DOHH2 (cell line): ENCODE measurements at regions not wholly inside any gene's neighbourhood (a gene's known extent, or its start where the extent isn't known, plus 50 kb on each side); places are given as distances from the start of the nearest gene placed in this dataset.

Source experiments
- H3F3A ChIP-seq: fragments of 200-600 bp; sonication (generic), shearing (Covaris generic); 2 replicates; pipeline ENCODE4 v1.6.0; 2016; ENCODE audit warnings: antibody characterized with exemption, mild to moderate bottlenecking; ENCODE audit not compliant: control insufficient read depth, insufficient read depth
- H3K27ac ChIP-seq: fragments of 200-600 bp; sonication (generic); 2 replicates; pipeline ENCODE4 v1.5.1; 2014; ENCODE audit warnings: low read depth, mild to moderate bottlenecking, low read length, moderate library complexity
- H3K27me3 ChIP-seq: fragments of 200-600 bp; sonication (generic); 2 replicates; pipeline ENCODE4 v1.6.1; 2014; ENCODE audit warnings: mild to moderate bottlenecking, low read length, mixed read lengths; ENCODE audit not compliant: control insufficient read depth
- H3K36me3 ChIP-seq: fragments of 200-600 bp; sonication (generic); 2 replicates; pipeline ENCODE4 v1.6.1; 2014; ENCODE audit warnings: mild to moderate bottlenecking, low read length, moderate library complexity, mixed read lengths; ENCODE audit not compliant: control insufficient read depth
- H3K4me1 ChIP-seq: fragments of 200-600 bp; sonication (generic); 2 replicates; pipeline ENCODE4 v1.6.1; 2014; ENCODE audit warnings: mild to moderate bottlenecking, low read length, mixed read lengths; ENCODE audit not compliant: control insufficient read depth
- H3K4me2 ChIP-seq: fragments of 200-600 bp; sonication (generic); 2 replicates; pipeline ENCODE4 v1.6.0; 2014; ENCODE audit warnings: mild to moderate bottlenecking, low read length, moderate library complexity
- H3K4me3 ChIP-seq: fragments of 200-600 bp; sonication (generic); 2 replicates; pipeline ENCODE4 v1.5.1; 2014; ENCODE audit warnings: mild to moderate bottlenecking, low read length, mixed read lengths
- H3K79me2 ChIP-seq: fragments of 200-600 bp; sonication (generic); 2 replicates; pipeline ENCODE4 v1.6.1; 2014; ENCODE audit warnings: mild to moderate bottlenecking, low read length, mixed read lengths; ENCODE audit not compliant: control insufficient read depth
- H3K9me2 ChIP-seq: fragments of 200-600 bp; sonication (generic); replicated peaks from 2 replicates; pipeline ENCODE4 v1.6.1; 2014; ENCODE audit warnings: mild to moderate bottlenecking, low read length, mixed read lengths; ENCODE audit not compliant: control insufficient read depth
- H3K9me3 ChIP-seq: fragments of 200-600 bp; sonication (generic); 2 replicates; pipeline ENCODE4 v1.6.1; 2014; ENCODE audit warnings: antibody characterized with exemption, low read length, mixed read lengths; ENCODE audit not compliant: control insufficient read depth, insufficient read depth
- H4K20me1 ChIP-seq: fragments of 200-600 bp; sonication (generic); 2 replicates; pipeline ENCODE4 v1.6.0; 2014; ENCODE audit warnings: low read depth, mild to moderate bottlenecking, antibody characterized with exemption, low read length, moderate library complexity; ENCODE audit not compliant: control insufficient read depth, insufficient read depth
- EZH2phosphoT487 ChIP-seq: fragments of 200-600 bp; sonication (generic); IDR thresholded peaks from 2 replicates; pipeline ENCODE4 v1.6.1; 2017; ENCODE audit warnings: borderline replicate concordance, mild to moderate bottlenecking, antibody characterized with exemption, low read length, moderate library complexity, mixed read lengths
- TF ChIP-seq, protein P1 (sequence below): fragments of 200-600 bp; sonication (generic); IDR thresholded peaks from one replicate; pipeline ENCODE4 v1.5.1; 2014; ENCODE audit warnings: antibody characterized with exemption, mild to moderate bottlenecking, low read depth, low read length; ENCODE audit not compliant: poor library complexity, severe bottlenecking

DNA sequence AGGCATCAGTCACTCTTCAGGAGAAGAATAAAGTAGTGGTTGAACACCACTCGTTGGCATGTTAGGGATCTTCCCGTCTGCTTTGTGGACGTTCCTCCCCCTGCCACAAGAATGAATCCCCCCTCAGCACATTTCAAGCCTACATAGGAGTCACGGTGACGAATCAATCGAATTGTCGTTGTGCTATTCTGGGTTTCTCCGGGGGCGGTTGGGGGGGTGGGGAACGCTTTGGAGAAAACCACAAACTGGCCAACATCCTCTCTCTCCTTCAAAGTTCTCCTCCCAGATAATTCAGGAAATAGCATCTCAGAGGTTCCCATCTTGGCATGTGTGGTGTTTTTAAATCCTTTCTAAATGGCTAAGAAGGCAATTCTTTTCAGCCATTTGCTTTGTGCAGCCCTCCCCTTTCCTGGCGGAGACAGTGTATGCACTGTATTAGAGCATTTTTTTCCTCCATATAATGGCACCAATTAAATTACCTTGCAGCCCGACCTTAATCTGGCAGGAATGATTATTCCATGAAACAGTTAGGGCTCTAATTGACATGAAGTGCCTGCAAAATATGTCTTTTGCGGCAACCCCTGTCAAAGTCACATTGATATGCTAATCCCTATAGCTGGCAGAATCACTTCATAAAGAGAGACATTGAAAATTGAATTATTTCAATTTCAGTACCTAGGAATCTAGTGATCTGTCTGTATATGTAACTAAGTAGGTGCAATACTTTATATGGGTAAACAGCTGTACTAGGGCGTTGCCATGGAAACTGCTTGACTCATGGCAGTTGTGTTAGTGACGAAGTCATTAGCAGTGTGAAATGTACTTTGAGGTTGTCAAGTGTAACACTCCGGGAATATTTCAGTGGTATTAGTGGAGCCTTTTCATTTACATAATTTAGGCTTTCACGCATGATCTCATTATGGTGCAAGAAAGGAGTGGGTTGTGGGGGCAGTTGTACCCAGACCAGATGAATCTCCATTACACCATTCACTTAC lies 323.4 kb upstream of the SLC14A2 start:
- Histone ChIP-seq H4K20me1 (no peaks in the 10 kb centered on the region), H3K79me2 (no peaks in the 10 kb centered on the region), H3K9me2 (no peaks in the 10 kb centered on the region), H3K4me3 (no peak overlapping the region), H3K36me3 (no peaks in the 10 kb centered on the region), H3K9me3 (no peaks in the 10 kb centered on the region), H3K27ac (no peak overlapping the region), H3K27me3 (no peaks in the 10 kb centered on the region), H3K4me2 (no peak overlapping the region), H3K4me1 (no peaks in the 10 kb centered on the region), H3F3A (no peaks in the 10 kb centered on the region)
- TF ChIP-seq EZH2phosphoT487 = no peak
- TF ChIP-seq, protein P1, sequence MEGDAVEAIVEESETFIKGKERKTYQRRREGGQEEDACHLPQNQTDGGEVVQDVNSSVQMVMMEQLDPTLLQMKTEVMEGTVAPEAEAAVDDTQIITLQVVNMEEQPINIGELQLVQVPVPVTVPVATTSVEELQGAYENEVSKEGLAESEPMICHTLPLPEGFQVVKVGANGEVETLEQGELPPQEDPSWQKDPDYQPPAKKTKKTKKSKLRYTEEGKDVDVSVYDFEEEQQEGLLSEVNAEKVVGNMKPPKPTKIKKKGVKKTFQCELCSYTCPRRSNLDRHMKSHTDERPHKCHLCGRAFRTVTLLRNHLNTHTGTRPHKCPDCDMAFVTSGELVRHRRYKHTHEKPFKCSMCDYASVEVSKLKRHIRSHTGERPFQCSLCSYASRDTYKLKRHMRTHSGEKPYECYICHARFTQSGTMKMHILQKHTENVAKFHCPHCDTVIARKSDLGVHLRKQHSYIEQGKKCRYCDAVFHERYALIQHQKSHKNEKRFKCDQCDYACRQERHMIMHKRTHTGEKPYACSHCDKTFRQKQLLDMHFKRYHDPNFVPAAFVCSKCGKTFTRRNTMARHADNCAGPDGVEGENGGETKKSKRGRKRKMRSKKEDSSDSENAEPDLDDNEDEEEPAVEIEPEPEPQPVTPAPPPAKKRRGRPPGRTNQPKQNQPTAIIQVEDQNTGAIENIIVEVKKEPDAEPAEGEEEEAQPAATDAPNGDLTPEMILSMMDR = no peak

DNA sequence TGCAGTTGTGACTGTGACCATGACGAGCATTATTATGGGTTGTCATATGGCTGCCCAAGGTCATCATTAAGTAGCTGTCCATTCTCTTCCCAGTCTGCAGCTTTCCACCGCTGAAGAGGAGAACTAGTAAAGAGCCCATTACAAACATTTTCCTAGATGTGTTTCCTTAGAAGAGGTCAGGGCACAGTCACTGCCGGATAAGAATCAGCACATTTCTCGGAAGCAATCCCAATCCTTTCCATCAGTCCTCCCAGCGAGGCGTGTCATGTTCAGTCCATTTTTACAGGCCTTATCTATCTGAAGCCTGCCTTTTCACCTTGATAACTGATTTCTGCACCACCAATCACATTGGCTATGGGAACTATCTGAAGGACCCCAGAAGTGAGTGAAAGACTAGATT lies 319.9 kb upstream of the SLC14A2 start:
- Histone ChIP-seq H3K27me3 (no peaks in the 10 kb centered on the region), H3K36me3 (no peaks in the 10 kb centered on the region), H3K4me2 (no peak overlapping the region), H3K4me3 (no peak overlapping the region), H3K9me3 (no peaks in the 10 kb centered on the region), H4K20me1 (no peaks in the 10 kb centered on the region), H3K4me1 (no peaks in the 10 kb centered on the region), H3K79me2 (no peaks in the 10 kb centered on the region), H3K27ac (no peak overlapping the region), H3K9me2 (no peaks in the 10 kb centered on the region), H3F3A (no peaks in the 10 kb centered on the region)
- no peak for TF ChIP-seq EZH2phosphoT487
- TF ChIP-seq, protein P1 = no peak

DNA sequence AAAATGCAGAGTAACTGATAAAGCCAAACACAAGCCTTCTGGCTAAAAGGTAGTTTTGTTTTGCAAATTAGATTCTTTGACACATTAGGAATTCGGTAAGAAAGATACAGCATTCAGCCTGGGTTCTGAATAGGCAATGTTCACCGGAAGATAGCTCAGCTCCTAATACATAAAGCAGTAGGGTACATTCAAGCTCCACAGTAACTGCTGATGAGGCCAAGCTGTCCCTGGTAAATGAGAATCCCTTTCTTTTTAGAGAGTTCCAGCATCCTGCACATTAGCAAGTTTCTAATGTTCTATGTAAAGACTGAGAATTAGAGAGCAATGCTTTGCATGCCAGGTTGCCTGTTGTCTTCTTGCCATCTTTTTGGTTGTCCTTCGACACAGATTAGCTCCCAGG lies 316.3 kb upstream of the SLC14A2 start:
- Histone ChIP-seq H3K4me3 (no peak overlapping the region), H3K4me2 (no peak overlapping the region), H3K9me2 (no peaks in the 10 kb centered on the region), H3K27ac (no peak overlapping the region), H3K4me1 (no peaks in the 10 kb centered on the region), H3K27me3 (no peaks in the 10 kb centered on the region), H4K20me1 (no peaks in the 10 kb centered on the region), H3K79me2 (no peaks in the 10 kb centered on the region), H3K36me3 (no peaks in the 10 kb centered on the region), H3F3A (no peaks in the 10 kb centered on the region), H3K9me3 (no peaks in the 10 kb centered on the region)
- TF ChIP-seq, protein P1 = no peak
- no peak for TF ChIP-seq EZH2phosphoT487
